A549 (cell line): ENCODE measurements at regions not wholly inside any gene's neighbourhood (a gene's known extent, or its start where the extent isn't known, plus 50 kb on each side); places are given as distances from the start of the nearest gene placed in this dataset.

Experiments
- ATAC-seq, 2 experiments: fragments of 200-7000 bp in 1 of 2; fragments of >200 bp in 1 of 2; cut with Nextera tagmentation in 1 of 2; cut with Tn5 transposase in 1 of 2; 3 replicates each; pipeline versions ENCODE4 v1.8.0 to v1.9.1; 2018 to 2020; ENCODE audit warnings: mild to moderate bottlenecking in 1 of 2, moderate library complexity in 1 of 2
- CTCF ChIA-PET: fragments of 300-600 bp; sonication (Branson Sonifier 250); formaldehyde crosslinking; extraction: SDS; loops from one replicate; lab custom pipeline; 2021; ENCODE audit warnings: antibody characterized with exemption, inconsistent platforms; lab: Yijun Ruan, JAX
- POLR2A ChIA-PET: fragments of 350-600 bp; formaldehyde crosslinking; extraction: SDS; loops from one replicate; lab custom pipeline; 2021; ENCODE audit warnings: antibody characterized with exemption, inconsistent platforms; lab: Yijun Ruan, JAX
- DNase-seq, 2 experiments: peaks; one replicate each; pipeline versions ENCODE4 v3.0.0 to v3.0.0-alpha.2; 2011 to 2016; ENCODE audit warnings: low read depth in 1 of 2, low spot score in 1 of 2
- FAIRE-seq: peaks from 2 replicates; lab custom pipeline; 2011; peaks lifted over from hg19 to GRCh38; lab: Jason Lieb, UNC
- H3K27ac ChIP-seq, 2 experiments: fragments of >200 bp; sonication (Bioruptor Twin); formaldehyde crosslinking; 3 replicates each; pipeline ENCODE4 v1.5.1; 2016 to 2017
- H3K4me1 ChIP-seq: fragments of >200 bp; sonication (Bioruptor Twin); formaldehyde crosslinking; 3 replicates; pipeline ENCODE4 v1.6.1; 2016
- H3K4me2 ChIP-seq: fragments of >200 bp; sonication (Bioruptor Twin); formaldehyde crosslinking; 3 replicates; pipeline ENCODE4 v1.6.1; 2016
- H3K4me3 ChIP-seq: fragments of >200 bp; sonication (Bioruptor Twin); formaldehyde crosslinking; 3 replicates; pipeline ENCODE4 v1.5.1; 2016
- H3K9me3 ChIP-seq: fragments of >200 bp; sonication (Bioruptor Twin); formaldehyde crosslinking; 3 replicates; pipeline ENCODE4 v1.6.1; 2016
- CBX2 ChIP-seq: fragments of 200-600 bp; sonication (generic); IDR thresholded peaks from 2 replicates; pipeline ENCODE4 v1.6.1; 2016; ENCODE audit warnings: low read depth, mild to moderate bottlenecking, borderline replicate concordance
- CBX8 ChIP-seq: fragments of 200-600 bp; sonication (generic); IDR thresholded peaks from 2 replicates; pipeline ENCODE4 v1.6.1; 2016
- CEBPB ChIP-seq, 2 experiments: fragments of >200 bp in 1 of 2; sonication (Bioruptor Twin) in 1 of 2; formaldehyde crosslinking in 1 of 2; IDR thresholded peaks; 2 replicates each; pipeline ENCODE4 v1.6.1; 2012 to 2016
- EP300 ChIP-seq, 2 experiments: fragments of >200 bp; sonication (Bioruptor Twin); formaldehyde crosslinking; IDR thresholded peaks; 2 replicates in 1 of 2; 3 replicates in 1 of 2; pipeline ENCODE4 v1.6.1; 2016 to 2017
- ESRRA ChIP-seq: fragments of 150-350 bp; IDR thresholded peaks from 2 replicates; pipeline ENCODE4 v1.6.1; 2014; ENCODE audit warnings: mild to moderate bottlenecking, low read length, borderline replicate concordance
- FOSL2 ChIP-seq, 2 experiments: fragments of 450-650 bp in 1 of 2; fragments of >200 bp in 1 of 2; sonication (Bioruptor Twin) in 1 of 2; formaldehyde crosslinking; IDR thresholded peaks; 2 replicates each; pipeline versions ENCODE4 v1.5.0 to v1.6.1; 2016 to 2020; ENCODE audit warnings: mild to moderate bottlenecking in 1 of 2, moderate library complexity in 1 of 2
- GATA3 ChIP-seq: IDR thresholded peaks from 2 replicates; pipeline ENCODE4 v1.6.1; 2012; ENCODE audit warnings: borderline replicate concordance
- HEYL ChIP-seq: fragments of 250-450 bp; sonication (Bioruptor Pico); IDR thresholded peaks from 2 replicates; pipeline ENCODE4 v1.8.0; 2021; ENCODE audit warnings: mild to moderate bottlenecking, moderate library complexity
- JUN ChIP-seq, 2 experiments: fragments of >200 bp; sonication (Bioruptor Twin); formaldehyde crosslinking; IDR thresholded peaks; 2 replicates in 1 of 2; 3 replicates in 1 of 2; pipeline ENCODE4 v1.6.1; 2016 to 2017
- MAFK ChIP-seq: fragments of 450-650 bp; IDR thresholded peaks from 2 replicates; pipeline ENCODE4 v1.6.1; 2014; ENCODE audit not compliant: partially characterized antibody
- NFE2L2 ChIP-seq: fragments of 150-350 bp; conservative IDR thresholded peaks from 2 replicates; pipeline ENCODE4 v1.6.1; 2014; ENCODE audit warnings: low read length
- NPAS2 ChIP-seq: fragments of 250-450 bp; sonication (Bioruptor Pico); IDR thresholded peaks from 2 replicates; pipeline ENCODE4 v1.8.0; 2022; ENCODE audit warnings: mild to moderate bottlenecking, moderate library complexity, borderline replicate concordance
- NR3C1 ChIP-seq: fragments of >200 bp; sonication (Bioruptor Twin); formaldehyde crosslinking; IDR thresholded peaks from 3 replicates; pipeline ENCODE4 v1.6.1; 2017
- PHF8 ChIP-seq: fragments of 200-600 bp; sonication (generic); IDR thresholded peaks from 2 replicates; pipeline ENCODE4 v1.6.1; 2016; ENCODE audit warnings: low read depth, mild to moderate bottlenecking, antibody characterized with exemption, moderate library complexity, borderline replicate concordance
- POLR2A ChIP-seq: IDR thresholded peaks from 2 replicates; pipeline ENCODE4 v1.6.1; 2012; ENCODE audit warnings: mild to moderate bottlenecking, low read length
- POLR2AphosphoS2 ChIP-seq: conservative IDR thresholded peaks from 2 replicates; pipeline ENCODE4 v1.6.1; 2012; ENCODE audit warnings: low read length, improper control_type of control experiment, inconsistent platforms
- RAD21 ChIP-seq, 2 experiments: fragments of >200 bp in 1 of 2; sonication (Bioruptor Twin) in 1 of 2; formaldehyde crosslinking in 1 of 2; IDR thresholded peaks in 1 of 2; conservative IDR thresholded peaks in 1 of 2; 2 replicates in 1 of 2; 3 replicates in 1 of 2; pipeline ENCODE4 v1.6.1; 2012 to 2018; ENCODE audit warnings: inconsistent platforms in 1 of 2
- RARB ChIP-seq: fragments of 250-450 bp; sonication (Bioruptor Pico); IDR thresholded peaks from 2 replicates; pipeline ENCODE4 v1.8.0; 2021; ENCODE audit warnings: mild to moderate bottlenecking, moderate library complexity
- RCOR1 ChIP-seq: fragments of 150-350 bp; IDR thresholded peaks from 2 replicates; pipeline ENCODE4 v1.6.1; 2014; ENCODE audit warnings: antibody characterized with exemption, low read length, low read depth
- SMC3 ChIP-seq: fragments of >200 bp; sonication (Bioruptor Twin); formaldehyde crosslinking; IDR thresholded peaks from 3 replicates; pipeline ENCODE4 v1.6.1; 2018; ENCODE audit warnings: inconsistent platforms
- SREBF2 ChIP-seq: fragments of 450-650 bp; IDR thresholded peaks from 2 replicates; pipeline ENCODE4 v1.6.1; 2014; ENCODE audit warnings: mild to moderate bottlenecking, moderate library complexity
- TFCP2L1 ChIP-seq: fragments of 250-450 bp; sonication (Bioruptor Pico); IDR thresholded peaks from 2 replicates; pipeline ENCODE4 v1.5.0; 2021; ENCODE audit warnings: mild to moderate bottlenecking
- TP53 ChIP-seq: fragments of 250-450 bp; sonication (Bioruptor Pico); IDR thresholded peaks from 2 replicates; pipeline ENCODE4 v1.5.0; 2021; ENCODE audit warnings: mild to moderate bottlenecking, moderate library complexity
- WGBS: methylation state at CpG from one replicate; pipeline ENCODE4 v1.1.6; 2017; ENCODE audit errors: missing lambda C conversion rate; 5-methylcytosine and 5-hydroxymethylcytosine counted together
- TF ChIP-seq, protein P1 (sequence below): fragments of >200 bp; sonication (Bioruptor Twin); formaldehyde crosslinking; IDR thresholded peaks from 3 replicates; pipeline ENCODE4 v1.5.1; 2016
- TF ChIP-seq, protein P2 (sequence below): fragments of 250-450 bp; sonication (Bioruptor Pico); IDR thresholded peaks from 2 replicates; pipeline ENCODE4 v1.5.0; 2020; ENCODE audit warnings: low read depth, mild to moderate bottlenecking, moderate library complexity
- TF ChIP-seq, protein P3 (sequence below): fragments of >200 bp; sonication (Bioruptor Twin); formaldehyde crosslinking; IDR thresholded peaks from 2 replicates; pipeline ENCODE4 v1.6.1; 2016
- TF ChIP-seq, protein P4 (sequence below): fragments of 450-650 bp; IDR thresholded peaks from 2 replicates; pipeline ENCODE4 v1.6.1; 2014; ENCODE audit warnings: antibody characterized with exemption

DNA sequence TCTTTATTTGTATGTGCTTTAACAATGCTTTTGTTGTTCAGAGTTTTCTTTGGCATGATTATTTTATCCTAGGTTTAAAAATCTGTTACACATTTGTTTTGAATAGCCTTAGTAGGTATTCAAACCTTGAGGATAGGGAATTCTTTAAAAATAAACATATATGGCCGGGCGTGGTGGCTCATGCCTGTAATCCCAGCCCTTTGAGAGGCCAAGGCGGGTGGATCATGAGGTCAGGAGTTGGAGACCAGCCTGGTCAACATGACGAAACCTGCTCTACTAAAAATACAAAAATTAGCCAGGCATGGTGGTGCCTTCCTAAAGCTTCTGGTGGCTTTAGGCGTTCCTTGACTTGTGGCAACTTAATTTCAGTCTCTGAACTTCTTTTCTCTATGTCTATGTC is 743.3 kb upstream of the EPHA6 start (continued):
- TF ChIP-seq, protein P1, sequence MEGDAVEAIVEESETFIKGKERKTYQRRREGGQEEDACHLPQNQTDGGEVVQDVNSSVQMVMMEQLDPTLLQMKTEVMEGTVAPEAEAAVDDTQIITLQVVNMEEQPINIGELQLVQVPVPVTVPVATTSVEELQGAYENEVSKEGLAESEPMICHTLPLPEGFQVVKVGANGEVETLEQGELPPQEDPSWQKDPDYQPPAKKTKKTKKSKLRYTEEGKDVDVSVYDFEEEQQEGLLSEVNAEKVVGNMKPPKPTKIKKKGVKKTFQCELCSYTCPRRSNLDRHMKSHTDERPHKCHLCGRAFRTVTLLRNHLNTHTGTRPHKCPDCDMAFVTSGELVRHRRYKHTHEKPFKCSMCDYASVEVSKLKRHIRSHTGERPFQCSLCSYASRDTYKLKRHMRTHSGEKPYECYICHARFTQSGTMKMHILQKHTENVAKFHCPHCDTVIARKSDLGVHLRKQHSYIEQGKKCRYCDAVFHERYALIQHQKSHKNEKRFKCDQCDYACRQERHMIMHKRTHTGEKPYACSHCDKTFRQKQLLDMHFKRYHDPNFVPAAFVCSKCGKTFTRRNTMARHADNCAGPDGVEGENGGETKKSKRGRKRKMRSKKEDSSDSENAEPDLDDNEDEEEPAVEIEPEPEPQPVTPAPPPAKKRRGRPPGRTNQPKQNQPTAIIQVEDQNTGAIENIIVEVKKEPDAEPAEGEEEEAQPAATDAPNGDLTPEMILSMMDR, result no peak
- TF ChIP-seq POLR2AphosphoS2 (no peak), MAFK (no peak), GATA3 (no peak), PHF8 (no peak), NPAS2 (no peak), CEBPB (IDR thresholded peaks at IDR 0.05) (no peak), TP53 (CRISPR knock-in tag) (no peak)

DNA sequence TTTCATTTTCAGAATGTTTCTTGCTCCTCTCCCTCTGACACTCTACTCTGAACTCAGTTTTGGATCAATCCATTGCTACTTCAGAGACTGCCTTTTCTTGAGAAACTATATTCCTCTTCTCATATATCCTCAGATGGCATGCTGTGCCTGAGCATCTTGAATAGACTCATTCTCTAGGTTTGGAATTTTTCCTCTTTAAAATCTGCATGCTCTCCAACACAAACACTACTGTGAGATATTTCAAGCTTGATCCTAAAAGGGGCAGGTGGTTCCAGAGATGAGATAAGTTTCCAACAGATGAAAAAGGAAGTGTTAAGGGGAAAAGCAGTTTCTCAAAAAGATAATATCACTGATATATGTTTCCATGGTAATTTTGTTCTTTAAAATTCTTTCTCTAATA is 742.2 kb upstream of the EPHA6 start:
- POLR2A ChIA-PET, result no interaction called here
- no peak for DNase-seq
- no peaks in the 10 kb centered on the region for H3K9me3 ChIP-seq
- no peak for FAIRE-seq
- ATAC-seq, result no peak
- H3K27ac ChIP-seq, result no peak overlapping the region
- CTCF ChIA-PET, result no interaction called here
- no peak overlapping the region for H3K4me3 ChIP-seq
- no peak for TF ChIP-seq TFCP2L1 (CRISPR knock-in tag)
- no peak for TF ChIP-seq CBX2
- TF ChIP-seq, protein P2, sequence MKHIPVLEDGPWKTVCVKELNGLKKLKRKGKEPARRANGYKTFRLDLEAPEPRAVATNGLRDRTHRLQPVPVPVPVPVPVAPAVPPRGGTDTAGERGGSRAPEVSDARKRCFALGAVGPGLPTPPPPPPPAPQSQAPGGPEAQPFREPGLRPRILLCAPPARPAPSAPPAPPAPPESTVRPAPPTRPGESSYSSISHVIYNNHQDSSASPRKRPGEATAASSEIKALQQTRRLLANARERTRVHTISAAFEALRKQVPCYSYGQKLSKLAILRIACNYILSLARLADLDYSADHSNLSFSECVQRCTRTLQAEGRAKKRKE (CRISPR knock-in tag), result no peak
- TF ChIP-seq PHF8, result no peak
- no peak for TF ChIP-seq SREBF2
- no peak for TF ChIP-seq RARB (CRISPR knock-in tag)
- TF ChIP-seq POLR2A, result no peak
- TF ChIP-seq POLR2AphosphoS2, result no peak
- TF ChIP-seq, protein P3, sequence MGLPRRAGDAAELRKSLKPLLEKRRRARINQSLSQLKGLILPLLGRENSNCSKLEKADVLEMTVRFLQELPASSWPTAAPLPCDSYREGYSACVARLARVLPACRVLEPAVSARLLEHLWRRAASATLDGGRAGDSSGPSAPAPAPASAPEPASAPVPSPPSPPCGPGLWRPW, result no peak
- TF ChIP-seq, all 56 proteins: peak for 0
- no peaks in the 10 kb centered on the region for H3K4me1 ChIP-seq
- H3K4me2 ChIP-seq, result no peak overlapping the region

DNA sequence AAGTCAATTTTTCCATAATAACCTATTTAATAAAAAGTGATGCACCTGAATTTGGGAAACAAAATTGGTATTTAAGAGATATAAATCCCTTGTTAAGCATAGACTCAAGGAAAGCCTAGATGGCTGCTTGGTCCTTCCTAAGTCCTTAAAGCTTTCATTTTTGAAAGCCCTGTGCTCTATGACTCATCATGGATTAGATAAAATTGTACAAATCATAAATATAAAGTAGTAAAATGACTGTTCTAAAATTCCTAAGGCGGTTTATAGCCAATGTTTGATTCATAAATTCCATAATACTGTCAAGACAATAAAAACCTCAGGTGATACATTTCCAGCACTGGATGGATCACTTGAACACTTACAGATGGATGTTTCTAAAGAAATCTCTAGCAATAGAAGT is 730.8 kb upstream of the EPHA6 start:
- POLR2A ChIA-PET, result no interaction called here
- WGBS, result 0% methylated on average over 1 of the region's 1 CpG

DNA sequence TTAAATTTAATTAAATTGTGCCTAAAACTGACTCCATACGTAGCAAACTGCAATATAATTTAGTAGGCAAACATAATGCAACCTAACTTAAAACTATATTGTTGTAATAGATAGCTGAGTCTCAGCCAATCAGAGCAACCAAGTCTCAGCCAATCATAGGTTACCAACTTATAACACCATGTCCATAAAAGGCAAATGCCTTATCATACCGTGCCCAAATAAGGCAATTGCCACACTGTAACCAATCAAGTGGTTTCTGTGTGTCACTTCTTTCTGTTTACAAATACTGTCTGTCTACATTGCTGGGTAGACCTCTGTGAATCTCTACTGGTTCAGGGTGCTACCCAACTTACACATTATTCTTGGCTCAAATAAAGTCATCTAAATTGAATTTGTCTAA is 728.4 kb upstream of the EPHA6 start:
- Histone ChIP-seq H3K27ac (no peak overlapping the region), H3K9me3 (no peaks in the 10 kb centered on the region), H3K4me1 (no peaks in the 10 kb centered on the region), H3K4me3 (no peak overlapping the region), H3K4me2 (no peak overlapping the region)
- FAIRE-seq, result no peak
- POLR2A ChIA-PET, result no interaction called here
- ATAC-seq, result no peak
- CTCF ChIA-PET, result no interaction called here
- TF ChIP-seq TP53 (CRISPR knock-in tag) (no peak), PHF8 (no peak), NFE2L2 (no peak), CBX8 (no peak), SMC3 (no peak), RAD21 (conservative IDR thresholded peaks at IDR 0.05 in 1 of 2, IDR thresholded peaks at IDR 0.05 in 1 of 2) (no peak), JUN (IDR thresholded peaks at IDR 0.05) (no peak), RCOR1 (no peak), NR3C1 (no peak)
- TF ChIP-seq, protein P2 (CRISPR knock-in tag), result no peak
- TF ChIP-seq, protein P4, sequence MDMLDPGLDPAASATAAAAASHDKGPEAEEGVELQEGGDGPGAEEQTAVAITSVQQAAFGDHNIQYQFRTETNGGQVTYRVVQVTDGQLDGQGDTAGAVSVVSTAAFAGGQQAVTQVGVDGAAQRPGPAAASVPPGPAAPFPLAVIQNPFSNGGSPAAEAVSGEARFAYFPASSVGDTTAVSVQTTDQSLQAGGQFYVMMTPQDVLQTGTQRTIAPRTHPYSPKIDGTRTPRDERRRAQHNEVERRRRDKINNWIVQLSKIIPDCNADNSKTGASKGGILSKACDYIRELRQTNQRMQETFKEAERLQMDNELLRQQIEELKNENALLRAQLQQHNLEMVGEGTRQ, result no peak
- 3% methylated on average over 2 of the region's 2 CpGs for WGBS
- DNase-seq, result no peak

More for the DNA sequence above, 730.8 kb upstream of the EPHA6 start:
- H3K9me3 ChIP-seq, result no peaks in the 10 kb centered on the region
- FAIRE-seq (no peak), ATAC-seq (no peak), DNase-seq (no peak)
- CTCF ChIA-PET, result no interaction called here
- H3K4me3 ChIP-seq, result no peak overlapping the region
- no peak overlapping the region for H3K4me2 ChIP-seq
- no peak overlapping the region for H3K27ac ChIP-seq
- no peaks in the 10 kb centered on the region for H3K4me1 ChIP-seq
- no peak for TF ChIP-seq HEYL (CRISPR knock-in tag)
- TF ChIP-seq EP300 (IDR thresholded peaks at IDR 0.05), result no peak
- no peak for TF ChIP-seq MAFK
- TF ChIP-seq FOSL2 (IDR thresholded peaks at IDR 0.05), result no peak
- 0 out of 2 replicates have a peak, but pooled peaks have one; percentile 22 for TF ChIP-seq FOSL2 (CRISPR knock-in tag; IDR thresholded peaks at IDR 0.05)
- TF ChIP-seq ESRRA, result no peak
